GM12878 (cell line): ENCODE measurements at regions not wholly inside any gene's neighbourhood (a gene's known extent, or its start where the extent isn't known, plus 50 kb on each side); places are given as distances from the start of the nearest gene placed in this dataset.

Experiments used
- ATAC-seq: fragments of 200-7000 bp; cut with Tn5 transposase; 3 replicates; pipeline ENCODE4 v1.9.1; 2020; ENCODE audit warnings: mild to moderate bottlenecking, moderate library complexity
- BruUV-seq: library from RNA; stranded (reverse); fragments of 400-500 nt; replicated peaks from 2 replicates; lab custom pipeline; 2021; lab: Mats Ljungman, UMichigan
- CTCF ChIA-PET: fragments of 300-600 bp; sonication (Branson Sonifier 250); formaldehyde crosslinking; extraction: SDS; loops from one replicate; lab custom pipeline; 2021; ENCODE audit warnings: inconsistent platforms; lab: Yijun Ruan, JAX
- POLR2A ChIA-PET: fragments of 350-600 bp; formaldehyde crosslinking; extraction: SDS; loops from one replicate; lab custom pipeline; 2021; ENCODE audit warnings: inconsistent platforms; lab: Charles Lee
- RAD21 ChIA-PET: fragments of 300-600 bp; sonication (Branson Sonifier 250); formaldehyde crosslinking; loops from one replicate; lab custom pipeline; 2023; ENCODE audit warnings: antibody characterized with exemption; ENCODE audit not compliant: unreplicated experiment; lab: Charles Lee
- SMC1A ChIA-PET: fragments of 300-600 bp; sonication (Branson Sonifier 250); formaldehyde crosslinking; loops from one replicate; lab custom pipeline; 2023; ENCODE audit not compliant: unreplicated experiment, uncharacterized antibody; lab: Charles Lee
- DNase-seq: peaks from one replicate; pipeline ENCODE4 v3.0.0-alpha.2; 2011; ENCODE audit warnings: low read depth, low spot score
- FAIRE-seq: peaks from 3 replicates; lab custom pipeline; 2011; peaks lifted over from hg19 to GRCh38; lab: Jason Lieb, UNC
- H2AFZ ChIP-seq: 2 replicates; pipeline ENCODE4 v1.6.0; 2011; ENCODE audit warnings: low read depth, low read length, control low read depth; ENCODE audit not compliant: control insufficient read depth
- H3K27ac ChIP-seq: 2 replicates; pipeline ENCODE4 v1.5.1; 2011; ENCODE audit warnings: control low read depth; ENCODE audit not compliant: control insufficient read depth, insufficient read depth
- H3K27me3 ChIP-seq, 2 experiments: replicated peaks in 1 of 2; 2 replicates each; pipeline versions ENCODE4 v1.6.0 to v1.6.1; 2011; ENCODE audit warnings: low read length in 1 of 2; ENCODE audit not compliant: control insufficient read depth in 2 of 2, insufficient read depth in 2 of 2
- H3K36me3 ChIP-seq, 2 experiments: 2 replicates each; pipeline ENCODE4 v1.5.1; 2011; ENCODE audit warnings: low read length in 1 of 2; ENCODE audit not compliant: control insufficient read depth in 2 of 2, insufficient read depth in 2 of 2
- H3K4me1 ChIP-seq: 2 replicates; pipeline ENCODE4 v1.6.1; 2011; ENCODE audit warnings: mild to moderate bottlenecking, low read length, moderate library complexity, mixed read lengths; ENCODE audit not compliant: control insufficient read depth, insufficient read depth
- H3K4me2 ChIP-seq: 2 replicates; pipeline ENCODE4 v1.6.0; 2011; ENCODE audit warnings: control low read depth; ENCODE audit not compliant: control insufficient read depth, insufficient read depth
- H3K4me3 ChIP-seq: fragments of 200-600 bp; sonication (generic); 2 replicates; pipeline ENCODE4 v1.5.1; 2016
- H3K79me2 ChIP-seq: 2 replicates; pipeline ENCODE4 v1.6.0; 2011; ENCODE audit warnings: low read length; ENCODE audit not compliant: control insufficient read depth, insufficient read depth
- H3K9ac ChIP-seq: 2 replicates; pipeline ENCODE4 v1.8.0; 2011; ENCODE audit warnings: low read length, control low read depth, mixed read lengths; ENCODE audit not compliant: control insufficient read depth, insufficient read depth
- H3K9me3 ChIP-seq: replicated peaks from 3 replicates; pipeline ENCODE4 v1.5.1; 2011; ENCODE audit warnings: mild to moderate bottlenecking, low read length; ENCODE audit not compliant: control insufficient read depth, insufficient read depth
- H4K20me1 ChIP-seq: 2 replicates; pipeline ENCODE4 v1.6.0; 2011; ENCODE audit not compliant: control insufficient read depth, insufficient read depth
- ASH2L ChIP-seq: fragments of 300-600, 200-600 bp; sonication (generic); IDR thresholded peaks from 2 replicates; pipeline ENCODE4 v1.6.1; 2017; ENCODE audit warnings: low read depth, mild to moderate bottlenecking, borderline replicate concordance
- DPF2 ChIP-seq: fragments of 450-650 bp; IDR thresholded peaks from 2 replicates; pipeline ENCODE4 v1.6.1; 2017; ENCODE audit warnings: mild to moderate bottlenecking
- E2F8 ChIP-seq: fragments of 450-650 bp; IDR thresholded peaks from 2 replicates; pipeline ENCODE4 v1.6.1; 2018; ENCODE audit warnings: mild to moderate bottlenecking, low read depth, moderate library complexity; ENCODE audit not compliant: partially characterized antibody
- ESRRA ChIP-seq: IDR thresholded peaks from 2 replicates; pipeline ENCODE4 v1.6.1; 2012; ENCODE audit warnings: mild to moderate bottlenecking, low read length, improper control_type of control experiment
- HCFC1 ChIP-seq: fragments of 150-350 bp; IDR thresholded peaks from 2 replicates; pipeline ENCODE4 v1.6.1; 2014; ENCODE audit warnings: low read length
- JUND ChIP-seq: IDR thresholded peaks from 2 replicates; pipeline ENCODE4 v1.6.1; 2012; ENCODE audit warnings: low read depth, mild to moderate bottlenecking, low read length, improper control_type of control experiment, moderate library complexity
- KDM1A ChIP-seq: fragments of 200-600 bp; sonication (generic); IDR thresholded peaks from 2 replicates; pipeline ENCODE4 v1.6.1; 2016; ENCODE audit warnings: borderline replicate concordance
- NFYB ChIP-seq: IDR thresholded peaks from 2 replicates; pipeline ENCODE4 v1.6.1; 2011; ENCODE audit warnings: low read depth, mild to moderate bottlenecking, low read length, improper control_type of control experiment, moderate library complexity; ENCODE audit not compliant: insufficient read depth
- PBX3 ChIP-seq: IDR thresholded peaks from 2 replicates; pipeline ENCODE4 v1.6.1; 2011; ENCODE audit warnings: mild to moderate bottlenecking, low read depth, low read length, moderate library complexity; ENCODE audit not compliant: insufficient replicate concordance
- PKNOX1 ChIP-seq: fragments of 450-650 bp; IDR thresholded peaks from 2 replicates; pipeline ENCODE4 v1.6.1; 2016; ENCODE audit warnings: mild to moderate bottlenecking
- RBBP5 ChIP-seq: fragments of 200-600 bp; sonication (generic); conservative IDR thresholded peaks from 2 replicates; pipeline ENCODE4 v1.6.1; 2016
- SKIL ChIP-seq: fragments of 450-650 bp; IDR thresholded peaks from 2 replicates; pipeline ENCODE4 v1.6.1; 2017; ENCODE audit warnings: mild to moderate bottlenecking, low read depth, inconsistent platforms; ENCODE audit not compliant: poor library complexity, severe bottlenecking
- TAF1 ChIP-seq: IDR thresholded peaks from 2 replicates; pipeline ENCODE4 v1.6.1; 2011; ENCODE audit warnings: mild to moderate bottlenecking, low read depth, low read length, borderline replicate concordance
- TARDBP ChIP-seq: IDR thresholded peaks from 2 replicates; pipeline ENCODE4 v1.6.1; 2016; ENCODE audit warnings: borderline replicate concordance
- TCF12 ChIP-seq: IDR thresholded peaks from 2 replicates; pipeline ENCODE4 v1.6.1; 2011; ENCODE audit warnings: low read depth, mild to moderate bottlenecking, low read length
- ZBTB33 ChIP-seq: fragments of 450-650 bp; IDR thresholded peaks from 2 replicates; pipeline ENCODE4 v1.6.1; 2017; ENCODE audit warnings: mild to moderate bottlenecking
- ZNF622 ChIP-seq: fragments of 450-650 bp; IDR thresholded peaks from 2 replicates; pipeline ENCODE4 v1.6.1; 2017; ENCODE audit warnings: mild to moderate bottlenecking, inconsistent platforms
- WGBS: methylation state at CpG from one replicate; pipeline ENCODE4 v1.1.6; 2016; ENCODE audit warnings: low lambda C conversion rate; ENCODE audit not compliant: insufficient replicate concordance, insufficient coverage; ENCODE audit errors: missing lambda C conversion rate; 5-methylcytosine and 5-hydroxymethylcytosine counted together
- in situ Hi-C: fragments of 300-500 bp; cut with MboI; formaldehyde crosslinking; loops from 9 replicates; pipeline ENCODE4 v1.14.3; 2018; ENCODE audit warnings: mixed read lengths
- intact Hi-C: fragments of 100-400 bp; cut with micrococcal nuclease; formaldehyde crosslinking; loops from one replicate; pipeline ENCODE4 v1.14.2; 2022; ENCODE audit not compliant: unreplicated experiment

DNA sequence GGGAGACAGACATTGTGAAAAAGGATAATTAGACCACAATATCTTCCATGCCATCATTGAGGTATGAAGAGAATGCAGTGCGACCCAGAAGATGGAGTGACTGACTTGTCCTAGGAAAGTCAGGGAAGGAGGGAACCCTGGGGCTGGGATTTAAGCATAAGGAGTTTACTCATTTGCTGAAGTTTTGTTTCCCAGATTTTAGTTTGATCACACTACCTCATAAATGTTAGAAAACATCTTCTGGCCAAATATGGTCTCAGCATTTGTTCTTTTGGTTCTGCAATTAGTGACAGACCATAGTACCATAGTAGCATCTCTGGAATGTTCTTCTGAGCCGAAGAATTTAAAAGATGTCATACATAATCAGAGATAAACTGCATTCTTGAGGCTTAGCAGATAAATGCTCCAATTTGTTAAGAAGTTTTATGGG lies 96.5 kb upstream of the PGRMC2 start:
- no peaks in the 10 kb centered on the region for H3K9me3 ChIP-seq
- no peak overlapping the region for H3K4me3 ChIP-seq
- H3K9ac ChIP-seq: no peak overlapping the region
- no peak overlapping the region for H3K4me2 ChIP-seq
- no peak overlapping the region for H3K27ac ChIP-seq
- 77% methylated on average over 2 of the region's 2 CpGs for WGBS
- CTCF ChIA-PET: interaction anchor here (0.9 to 1.3 kb wide), 2 partner anchors 69 to 190 kb away, joined by 3 read pairs; no protein-coding TSS in a partner anchor
- FAIRE-seq (no peak), ATAC-seq (no peak), DNase-seq (no peak)
- POLR2A ChIA-PET: no interaction called here
- H2AFZ ChIP-seq: no peak overlapping the region
- intact Hi-C loops: no loop called here
- H3K27me3 ChIP-seq: no peaks in the 10 kb centered on the region
- H4K20me1 ChIP-seq: no peaks in the 10 kb centered on the region
- RAD21 ChIA-PET: no interaction called here
- in situ Hi-C loops: no loop called here
- H3K4me1 ChIP-seq: no peaks in the 10 kb centered on the region
- SMC1A ChIA-PET: interaction anchor here (1.8 kb wide), 1 partner anchor 9 kb away, joined by 5 read pairs; no protein-coding TSS in a partner anchor
- H3K79me2 ChIP-seq: no peaks in the 10 kb centered on the region
- BruUV-seq: no TSS peak
- H3K36me3 ChIP-seq: no peaks in the 10 kb centered on the region
- TF ChIP-seq DPF2: no peak
- TF ChIP-seq TARDBP: no peak
- TF ChIP-seq ESRRA: no peak
- TF ChIP-seq ASH2L: no peak
- no peak for TF ChIP-seq KDM1A
- TF ChIP-seq RBBP5: no peak
- no peak for TF ChIP-seq TCF12
- no peak for TF ChIP-seq NFYB
- no peak for TF ChIP-seq PKNOX1
- no peak for TF ChIP-seq JUND
- TF ChIP-seq SKIL: no peak
- TF ChIP-seq ZBTB33: no peak
- no peak for TF ChIP-seq ZNF622
- no peak for TF ChIP-seq PBX3
- no peak for TF ChIP-seq E2F8
- TF ChIP-seq HCFC1: no peak
- TF ChIP-seq TAF1: no peak
